Activated CD4-positive, CD25-positive, alpha-beta regulatory T cell treated with anti-CD3 and anti-CD28 coated beads, Interleukin-2, amount 50 U/mL, for 72 hours (primary cell): ENCODE measurements at regions not wholly inside any gene's neighbourhood (a gene's known extent, or its start where the extent isn't known, plus 50 kb on each side); places are given as distances from the start of the nearest gene placed in this dataset.

Source experiments
- DNase-seq: peaks from one replicate; pipeline ENCODE4 v3.0.0; 2021

DNA sequence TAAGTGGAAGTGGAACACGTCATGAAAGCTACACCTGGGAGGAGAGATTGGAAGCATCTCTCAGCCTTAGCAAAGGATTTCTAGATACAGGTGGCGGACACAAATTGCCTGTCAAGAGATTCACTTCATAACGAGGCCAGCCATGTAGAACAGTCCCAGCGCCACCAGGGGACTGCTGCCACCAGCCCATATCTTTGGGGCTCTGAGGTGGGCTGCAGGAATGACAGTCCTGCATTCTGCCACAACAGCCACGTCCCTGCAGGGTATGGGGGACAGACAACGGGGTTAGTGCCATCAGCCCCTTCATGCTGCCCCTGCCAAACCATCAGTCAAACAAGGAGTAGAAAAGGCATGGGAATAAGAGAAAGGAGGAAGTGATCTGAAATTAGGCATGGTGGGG, 81.2 kb upstream of the SASH1 start:
- DNase-seq, result no peak

- DNase-seq, result no peak
Observed at GRCh38 chr6:148263010-148263409, 79.6 kb upstream of the SASH1 start.

DNA sequence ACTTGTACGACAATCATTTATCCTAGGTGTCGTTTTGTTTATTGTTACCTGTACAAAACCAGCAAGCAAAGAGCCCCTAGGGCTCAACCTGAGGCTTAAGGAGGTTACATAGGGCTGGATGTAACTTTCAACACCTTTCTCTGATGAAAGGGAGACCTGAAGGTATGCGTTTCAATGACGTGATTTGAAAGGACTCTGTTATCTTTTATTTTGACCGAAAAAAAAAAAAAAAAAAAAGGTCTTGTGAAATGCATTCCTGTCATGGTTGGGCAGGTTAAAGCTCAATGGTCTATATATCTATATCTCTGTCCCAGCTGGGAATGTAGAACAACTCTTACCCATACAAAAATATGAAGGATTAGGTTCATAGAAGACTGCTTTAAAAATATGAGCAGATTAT, 78.7 kb upstream of the SASH1 start:
- DNase-seq, result no peak

DNA sequence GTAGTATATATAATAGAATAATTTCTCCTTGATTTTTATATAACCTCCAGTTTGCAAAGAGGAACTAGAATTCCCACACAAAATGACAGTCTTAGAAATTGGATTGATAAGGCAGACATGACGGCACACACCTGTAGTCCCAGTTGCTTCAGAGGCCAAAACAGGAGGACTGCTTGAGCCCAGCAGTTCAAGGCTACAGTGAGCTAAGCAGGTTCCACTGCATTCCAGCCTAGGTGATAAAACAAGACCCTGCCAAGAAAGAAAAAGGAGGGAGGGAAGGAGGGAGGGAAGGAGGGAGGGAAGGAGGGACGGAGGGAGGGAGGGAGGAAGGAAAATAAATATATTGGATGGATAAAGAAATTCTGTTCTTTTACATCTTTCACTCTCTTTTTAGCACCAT, 77.6 kb upstream of the SASH1 start:
- no peak for DNase-seq

GRCh38 chr6:148269386-148269785, 73.3 kb upstream of the SASH1 start:
- no peak for DNase-seq

- no peak for DNase-seq
Observed at GRCh38 chr6:148271711-148272439, 70.8 kb upstream of the SASH1 start.

DNA sequence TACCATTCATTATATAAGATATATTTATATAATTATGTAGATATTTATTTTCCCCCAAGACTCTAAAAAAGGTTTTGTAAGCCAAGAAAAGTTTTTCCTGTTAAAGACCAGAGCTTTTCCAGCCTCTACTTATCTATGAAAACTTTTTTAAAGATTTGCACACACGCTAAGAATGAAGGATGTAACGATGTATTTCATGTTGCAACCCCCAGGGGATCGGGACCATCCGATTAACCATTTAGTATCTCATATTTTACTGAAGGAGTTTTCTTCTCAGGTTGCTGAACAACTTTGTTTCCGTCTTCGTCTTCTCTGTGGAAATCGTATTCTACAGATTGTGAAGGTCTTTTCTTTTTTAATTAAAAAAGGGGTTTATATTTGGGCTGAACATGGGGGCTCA, 70.0 kb upstream of the SASH1 start:
- no peak for DNase-seq

- no peak for DNase-seq
Observed at GRCh38 chr6:148273962-148274752, 68.5 kb upstream of the SASH1 start.

DNA sequence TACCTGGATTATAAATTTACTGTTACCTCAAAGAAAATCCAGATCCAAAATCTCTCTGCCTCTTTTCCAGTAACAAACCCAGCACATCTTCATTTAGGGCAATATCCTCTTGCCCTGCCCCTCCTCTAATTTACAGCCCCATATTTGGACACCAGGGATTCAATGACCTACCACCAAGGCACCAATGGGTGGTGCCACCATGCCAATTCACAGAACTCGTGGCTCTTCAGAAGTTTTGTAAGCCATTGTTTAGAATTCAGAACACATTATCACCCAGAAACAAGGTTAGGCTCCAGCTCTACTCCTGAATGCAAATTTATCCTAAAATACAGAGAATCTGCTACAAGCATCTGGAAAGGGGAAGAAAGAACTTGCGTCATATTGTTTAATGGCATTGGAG, 67.8 kb upstream of the SASH1 start:
- no peak for DNase-seq

DNA sequence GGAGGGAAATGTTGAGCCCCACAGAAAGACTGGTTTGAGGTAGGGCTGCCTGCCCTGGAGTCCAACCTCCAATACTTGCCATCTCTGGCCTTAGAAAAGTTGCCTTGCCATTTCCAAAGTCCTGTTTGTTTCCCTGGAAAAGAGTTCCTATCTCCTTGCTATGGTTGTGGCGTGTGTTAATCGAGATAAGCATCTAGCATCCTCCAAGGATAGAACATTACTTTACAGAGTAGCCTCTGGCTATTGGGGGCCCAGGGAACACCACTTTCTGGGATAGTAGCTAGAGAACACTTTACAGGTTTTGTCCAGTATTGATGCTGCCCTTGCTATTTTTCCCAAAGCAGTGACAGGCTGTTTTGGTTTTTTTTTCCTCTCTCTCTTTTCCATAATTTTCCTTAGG, 57.4 kb upstream of the SASH1 start:
- no peak for DNase-seq

DNA sequence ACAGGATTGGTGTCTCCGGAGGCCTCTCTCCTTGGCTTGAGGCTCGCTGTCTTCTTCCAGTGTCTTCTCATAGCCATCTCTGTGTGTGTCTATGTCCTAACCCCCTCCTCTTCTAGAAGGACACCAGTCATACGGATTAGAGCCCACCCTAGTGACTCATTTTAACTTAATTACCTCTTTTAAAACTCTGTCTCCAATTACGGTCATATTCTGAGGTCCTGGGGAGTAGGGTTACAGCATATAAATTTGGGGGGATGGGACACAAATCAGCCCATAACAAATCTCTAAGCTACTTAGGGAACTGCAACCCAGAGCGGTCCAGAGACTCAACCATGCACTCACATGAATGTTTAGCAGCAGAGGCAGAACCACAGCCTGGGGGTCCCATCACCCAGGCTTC, 56.1 kb upstream of the SASH1 start:
- no peak for DNase-seq

GRCh38 chr6:148287623-148288333, 54.9 kb upstream of the SASH1 start:
- no peak for DNase-seq

GRCh38 chr6:148288541-148288940, 54.1 kb upstream of the SASH1 start:
- DNase-seq, result no peak

- DNase-seq, result no peak
Observed at GRCh38 chr6:148289153-148289552, 53.5 kb upstream of the SASH1 start.

- no peak for DNase-seq
Observed at GRCh38 chr6:148291876-148292275, 50.8 kb upstream of the SASH1 start.
